NCI-H1105 (cell line): ENCODE measurements at regions not wholly inside any gene's neighbourhood (a gene's known extent, or its start where the extent isn't known, plus 50 kb on each side); places are given as distances from the start of the nearest gene placed in this dataset.
"Not testable (repeated sequence)": the region's sequence is repeated elsewhere in the genome, so short reads cannot be mapped to it uniquely, and the experiment has no call there.

Experiments used
- DNase-seq: peaks from one replicate; lab custom pipeline; 2025; lab: John Stamatoyannopoulos, UW

DNA sequence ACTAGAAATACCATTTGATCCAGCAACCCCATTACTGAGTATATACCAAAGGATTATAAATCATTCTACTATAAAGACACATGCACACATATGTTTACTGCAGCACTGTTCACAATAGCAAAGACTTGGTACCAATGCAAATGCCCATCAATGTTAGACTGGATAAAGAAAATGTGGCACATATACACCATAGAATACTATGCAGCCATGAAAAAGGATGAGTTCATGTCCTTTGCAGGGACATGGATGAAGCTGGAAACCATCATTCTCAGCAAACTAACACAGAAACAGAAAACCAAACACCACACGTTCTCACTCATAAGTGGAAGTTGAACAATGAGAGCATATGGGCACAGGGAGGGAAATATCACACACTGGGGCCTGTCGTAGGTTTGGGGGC lies 106.0 kb downstream of the SPATA18 start:
- not testable (repeated sequence) for DNase-seq

DNA sequence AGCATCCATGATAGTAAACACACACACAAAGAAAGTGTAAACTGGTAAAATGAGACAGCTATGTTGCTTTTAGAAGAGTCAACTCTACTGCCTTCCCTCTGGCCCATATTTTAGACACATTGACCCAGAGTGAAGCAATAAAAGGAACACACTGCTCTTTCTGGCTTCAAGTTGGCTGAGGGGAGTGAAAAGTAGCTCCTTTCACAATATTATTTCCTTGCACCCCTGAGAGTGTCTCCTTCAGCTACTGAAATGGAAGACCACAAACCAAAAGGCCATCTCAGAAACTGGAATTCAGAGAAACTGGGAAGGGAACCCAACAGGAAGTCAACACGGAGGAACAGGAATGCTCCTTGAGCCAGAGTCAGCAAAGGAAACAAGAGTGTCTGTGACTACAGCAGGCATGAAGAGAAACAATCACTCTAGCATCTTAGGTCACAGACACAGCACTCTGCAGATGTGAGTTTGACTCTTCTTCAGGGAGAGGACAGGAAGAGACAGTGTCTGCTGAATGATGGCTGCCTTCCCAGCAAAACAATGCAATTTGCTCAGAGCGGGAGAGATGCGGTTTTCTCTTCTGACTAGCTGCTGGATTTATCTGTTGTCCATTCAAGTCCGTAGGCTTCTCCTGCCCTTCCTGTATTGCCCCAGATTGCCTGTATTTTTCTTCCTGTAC lies 106.7 kb downstream of the SPATA18 start:
- no peak for DNase-seq

DNA sequence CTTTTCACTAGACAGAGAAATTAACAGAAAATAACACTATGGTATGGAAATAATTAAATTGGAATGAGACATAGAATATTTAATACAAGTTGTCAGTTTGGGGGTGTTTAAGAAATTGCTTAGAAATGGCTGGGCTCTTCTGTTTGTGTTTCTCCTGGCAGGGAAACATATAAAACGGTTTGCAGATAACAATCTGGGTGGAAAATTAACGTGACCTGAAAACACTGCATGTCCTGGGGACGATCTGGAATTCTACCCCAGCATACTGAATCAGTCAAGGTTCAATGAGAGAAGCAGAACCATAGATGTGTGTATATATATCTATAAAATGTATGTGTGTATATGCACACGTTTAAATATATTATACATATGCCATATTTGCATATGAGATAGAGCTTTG lies 109.8 kb downstream of the SPATA18 start:
- DNase-seq, result no peak

DNA sequence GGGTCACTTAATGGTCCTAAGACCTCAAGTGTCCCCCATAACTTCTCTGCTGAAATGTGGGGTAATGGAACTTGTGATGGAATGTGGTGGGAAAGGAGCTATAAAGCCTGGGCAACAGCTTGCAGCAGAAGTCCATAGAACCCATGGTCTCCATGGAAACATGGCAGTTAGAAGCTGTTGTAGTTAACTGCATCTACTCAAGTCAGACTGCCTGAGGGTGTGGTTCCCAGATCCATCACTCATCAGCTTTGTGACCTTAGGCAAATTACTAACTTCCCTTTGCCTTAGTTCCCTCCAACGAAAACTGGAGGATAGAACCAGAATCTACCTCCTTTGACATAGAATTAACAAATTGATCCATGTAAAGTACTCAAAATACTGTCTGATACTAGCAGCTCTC lies 113.0 kb downstream of the SPATA18 start:
- no peak for DNase-seq

DNA sequence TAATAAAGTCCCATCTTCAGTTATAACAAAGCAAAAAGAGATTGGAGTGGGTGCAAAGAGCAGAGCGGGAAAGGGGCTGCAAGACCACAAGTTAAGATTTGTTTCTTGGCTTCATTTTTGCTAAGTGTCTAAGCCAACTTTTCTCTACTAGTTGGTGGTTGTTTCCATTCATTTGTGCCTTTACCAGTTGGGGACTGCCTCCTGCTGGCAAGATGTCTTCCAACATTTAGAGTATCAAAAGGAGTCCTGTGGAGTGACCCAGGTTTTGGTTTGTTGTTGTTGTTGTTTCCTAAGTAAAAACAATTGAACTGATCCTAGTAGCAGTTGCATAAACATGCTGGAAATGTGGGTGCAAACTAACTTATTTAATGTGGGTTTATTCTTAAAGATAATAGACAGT lies 121.1 kb downstream of the SPATA18 start:
- DNase-seq, result no peak

DNA sequence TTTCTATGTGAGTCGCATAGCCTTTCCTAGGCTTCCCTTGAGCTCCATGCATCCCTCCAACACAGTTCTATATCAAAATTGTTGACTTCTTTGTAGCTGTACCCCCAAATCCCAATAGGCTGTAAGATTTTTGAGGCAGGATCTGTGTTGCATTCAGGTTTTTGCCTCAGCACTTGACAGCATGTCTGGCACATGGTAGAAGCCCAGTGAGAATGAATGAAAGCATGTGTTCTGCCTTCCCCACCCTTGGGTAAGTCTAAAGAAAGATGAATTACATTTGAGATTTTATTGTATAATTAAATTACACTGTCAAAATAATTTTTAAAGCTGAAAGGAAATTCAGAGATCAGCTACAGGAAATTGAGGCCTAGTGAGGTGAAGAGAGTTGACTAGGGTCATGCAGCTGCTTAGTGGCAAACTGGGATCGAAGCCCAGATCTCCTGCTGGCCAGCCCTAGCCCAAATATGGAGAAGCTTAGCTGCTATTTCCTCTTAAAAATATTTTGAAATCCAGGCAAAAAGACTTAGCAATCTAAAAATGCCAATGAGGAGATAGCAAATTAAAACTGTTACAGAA lies 122.5 kb downstream of the SPATA18 start:
- no peak for DNase-seq

DNA sequence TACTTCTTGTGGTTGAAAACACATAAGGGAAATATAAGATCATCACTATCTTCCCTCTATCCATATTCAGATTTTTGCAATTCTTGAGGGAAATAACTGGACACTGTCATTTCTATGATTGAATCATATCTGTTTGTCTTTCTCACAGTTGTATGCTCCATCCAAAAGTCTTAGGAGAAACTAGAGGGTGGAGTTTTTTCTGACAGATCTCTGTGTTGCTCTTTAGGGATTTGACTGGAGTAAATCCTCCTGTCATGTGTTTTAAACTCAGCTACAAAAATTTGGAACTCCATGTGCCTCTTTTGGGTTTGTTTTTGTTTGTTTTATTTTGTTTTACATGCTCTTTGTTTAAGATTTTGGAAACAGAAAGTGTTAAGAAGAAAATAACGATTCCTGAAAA lies 136.5 kb downstream of the SPATA18 start:
- DNase-seq, result no peak

DNA sequence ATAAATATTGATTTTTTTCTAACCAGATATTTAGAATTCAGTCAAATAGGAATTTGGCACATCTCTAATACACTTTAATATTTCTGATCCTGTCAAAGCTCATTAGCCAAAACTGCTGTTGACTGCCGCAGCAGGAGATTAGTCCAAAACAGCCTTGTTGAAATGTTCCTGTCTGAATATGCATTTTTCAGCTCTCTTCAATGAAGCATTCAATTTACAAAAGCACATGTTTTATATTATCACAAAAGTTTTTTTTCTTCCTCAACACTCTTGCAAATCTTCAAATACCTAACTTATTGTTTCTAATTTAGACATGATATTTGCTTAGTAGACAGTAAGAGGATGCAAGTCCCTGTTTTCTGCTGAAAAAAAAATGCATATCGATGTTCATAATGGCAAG lies 140.9 kb downstream of the SPATA18 start:
- no peak for DNase-seq

DNA sequence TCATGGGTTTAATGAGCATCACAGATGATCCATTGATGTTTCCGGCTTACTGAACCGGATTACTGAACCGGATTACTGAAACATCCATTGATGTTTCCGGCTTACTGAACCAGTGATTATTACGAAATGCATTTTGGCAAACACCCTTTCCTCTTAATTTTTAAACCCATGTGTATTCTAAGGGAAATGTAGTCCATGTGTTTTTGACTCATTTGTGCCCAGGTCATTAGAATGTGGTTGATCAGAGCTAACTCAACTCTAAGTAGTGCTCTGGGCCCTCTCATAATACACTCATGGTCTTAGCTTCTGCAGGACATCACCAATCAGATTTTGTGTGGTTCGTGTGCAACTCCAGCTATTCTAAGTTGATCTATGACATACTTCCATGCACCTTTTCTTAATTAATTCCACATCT lies 141.6 kb downstream of the SPATA18 start:
- DNase-seq, result no peak

DNA sequence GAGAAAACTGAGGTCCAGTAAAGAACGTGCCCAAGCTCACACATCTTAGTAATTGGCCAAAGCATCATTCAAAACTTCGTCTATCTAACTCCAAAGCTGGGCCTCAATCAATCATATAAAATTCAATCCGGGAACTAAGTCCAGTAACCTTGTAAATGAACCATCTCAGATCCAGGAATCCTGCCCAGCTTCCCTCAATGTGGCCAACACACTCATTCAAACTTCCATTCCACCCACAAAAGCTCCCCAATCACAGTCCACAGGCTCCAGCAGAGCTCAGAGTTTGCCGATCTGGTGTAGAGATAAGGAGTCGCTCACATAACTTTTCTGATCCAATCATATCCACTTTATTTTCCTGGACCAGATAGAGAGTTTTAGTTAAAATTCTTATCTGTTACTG lies 144.8 kb downstream of the SPATA18 start:
- no peak for DNase-seq

DNA sequence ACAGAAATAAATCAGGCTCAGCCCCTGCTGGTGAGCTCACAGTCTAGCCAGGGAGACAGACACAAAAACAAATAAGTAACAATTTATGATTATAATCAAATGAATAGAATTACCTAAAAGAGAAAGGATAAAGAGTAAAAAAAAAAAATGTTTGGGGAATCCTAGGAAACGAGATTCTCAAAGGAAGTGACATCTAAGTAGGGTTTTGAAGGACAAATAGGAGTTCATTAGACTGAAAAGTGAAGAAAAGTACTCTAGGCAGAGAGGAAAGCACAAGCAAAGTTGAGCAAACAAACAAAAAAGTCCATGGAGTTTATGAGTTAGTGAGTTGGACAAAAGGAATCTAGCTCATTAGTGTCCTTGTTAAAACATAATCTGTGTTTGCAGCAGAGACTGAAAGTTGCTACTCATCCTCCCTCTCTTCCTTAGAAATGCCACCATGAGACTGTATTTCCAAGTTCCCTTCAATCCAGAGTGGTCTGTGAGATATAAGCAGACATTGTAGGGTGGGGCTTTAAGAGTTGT lies 145.6 kb downstream of the SPATA18 start:
- DNase-seq, result no peak

DNA sequence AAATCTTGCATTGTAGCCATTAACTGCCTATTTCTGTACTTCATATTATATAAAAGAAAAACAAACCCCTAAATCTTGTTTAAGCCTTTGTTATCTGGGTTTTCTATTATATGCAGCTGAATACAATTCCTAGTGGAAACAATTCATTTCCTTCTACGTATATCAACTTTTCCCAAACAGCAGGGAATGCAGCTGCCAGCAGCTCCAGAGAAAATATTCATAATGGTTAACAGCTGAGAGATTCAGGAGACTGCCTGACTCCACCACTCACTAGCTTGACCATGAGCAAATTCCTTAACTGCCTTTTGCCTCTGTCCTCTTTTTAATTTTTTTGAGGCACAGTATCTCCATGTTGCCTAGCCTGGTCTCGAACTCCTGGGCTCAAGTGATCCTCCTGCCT lies 146.2 kb downstream of the SPATA18 start:
- DNase-seq, result no peak

DNA sequence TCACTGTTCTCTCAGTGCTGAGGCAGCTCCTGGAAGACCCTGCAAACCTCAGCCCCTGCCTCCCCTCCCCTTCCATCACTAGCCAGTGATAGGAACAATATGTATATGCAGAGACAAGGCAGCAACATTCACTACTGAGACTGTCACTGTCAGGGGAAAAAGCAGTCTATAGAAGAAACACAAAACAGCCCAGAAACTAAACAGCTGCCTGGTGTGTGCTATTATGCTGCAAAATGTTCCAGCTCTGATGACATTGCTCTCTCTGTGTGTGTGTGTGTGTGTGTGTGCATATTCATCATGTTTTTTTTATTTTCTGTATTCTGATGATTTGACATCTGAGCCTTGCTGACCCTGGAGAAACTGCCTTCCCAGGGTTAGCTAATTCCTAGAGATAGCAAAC lies 147.2 kb downstream of the SPATA18 start:
- no peak for DNase-seq

DNA sequence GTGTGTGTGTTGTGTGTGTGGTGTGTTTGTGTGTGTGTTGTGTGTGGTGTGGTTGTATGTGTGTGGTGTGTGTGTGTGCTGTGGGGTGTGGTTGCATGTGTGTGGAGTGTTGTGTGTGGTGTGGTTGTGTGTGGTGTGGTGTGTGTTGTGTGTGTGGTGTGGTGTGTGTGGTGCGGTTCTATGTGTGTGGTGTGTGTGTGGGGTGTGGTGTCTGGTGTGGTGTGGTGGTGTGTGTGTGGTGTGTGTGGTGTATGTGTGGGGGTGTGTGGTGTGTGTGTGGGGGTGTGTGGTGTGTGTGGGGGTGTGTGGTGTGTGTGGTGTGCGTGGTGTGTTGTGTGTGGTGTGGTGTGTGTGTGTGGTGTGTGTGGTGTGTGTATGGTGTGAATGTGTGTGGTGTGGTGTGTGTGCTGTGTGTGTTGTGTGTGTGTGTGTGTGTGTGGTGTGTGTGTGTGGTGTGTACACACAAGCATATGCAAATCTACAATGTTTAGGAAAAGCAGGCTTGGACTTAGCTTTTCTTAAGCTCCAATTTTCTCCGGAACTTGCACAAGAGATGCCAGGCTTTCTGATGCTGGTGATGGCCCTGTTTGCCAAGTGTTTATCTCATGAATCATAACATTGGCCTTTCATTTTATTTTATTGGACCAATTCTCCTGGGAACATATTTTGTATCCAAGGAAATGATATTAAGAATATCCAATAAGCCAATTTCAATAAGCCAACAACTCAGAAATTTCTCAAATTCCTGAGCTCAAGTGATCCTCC lies 148.7 kb downstream of the SPATA18 start:
- DNase-seq, result no peak

DNA sequence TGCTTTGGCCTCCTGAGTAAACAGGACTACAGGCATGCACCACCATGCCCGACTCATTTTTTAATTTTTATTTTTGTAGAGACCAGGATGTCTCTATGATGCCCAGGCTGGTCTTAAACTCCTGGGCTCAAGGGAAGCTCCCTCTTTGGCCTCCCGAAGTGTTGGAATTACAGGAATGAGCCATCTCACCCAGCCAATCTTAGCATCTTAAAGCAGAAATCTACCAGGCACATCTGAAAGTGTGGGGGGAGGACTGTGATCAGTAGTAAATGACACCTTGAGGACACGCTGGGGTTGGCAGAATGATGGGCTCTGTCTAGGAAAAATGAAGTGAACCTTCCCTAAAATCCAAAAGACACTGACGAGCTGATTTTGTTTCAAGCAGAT lies 149.2 kb downstream of the SPATA18 start:
- DNase-seq, result no peak

DNA sequence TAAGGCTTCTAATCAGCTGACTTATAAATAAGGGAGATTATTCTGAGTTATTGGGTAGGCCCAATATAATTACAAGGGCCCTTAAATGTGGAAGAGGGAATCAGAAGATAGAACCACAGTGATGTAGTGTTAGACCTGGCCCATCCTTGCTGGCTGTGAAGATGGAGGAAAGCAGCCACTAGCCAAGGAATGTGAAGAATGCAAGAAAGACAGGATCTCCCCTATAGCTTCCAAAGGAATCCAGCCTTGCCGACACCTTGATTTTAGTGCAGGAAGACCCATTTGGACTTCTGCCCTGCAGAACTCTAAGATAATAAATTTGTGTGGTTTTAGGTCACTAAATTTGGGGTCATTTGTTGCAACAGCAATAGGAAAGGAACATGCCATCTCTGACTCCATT lies 150.6 kb downstream of the SPATA18 start:
- DNase-seq, result no peak

DNA sequence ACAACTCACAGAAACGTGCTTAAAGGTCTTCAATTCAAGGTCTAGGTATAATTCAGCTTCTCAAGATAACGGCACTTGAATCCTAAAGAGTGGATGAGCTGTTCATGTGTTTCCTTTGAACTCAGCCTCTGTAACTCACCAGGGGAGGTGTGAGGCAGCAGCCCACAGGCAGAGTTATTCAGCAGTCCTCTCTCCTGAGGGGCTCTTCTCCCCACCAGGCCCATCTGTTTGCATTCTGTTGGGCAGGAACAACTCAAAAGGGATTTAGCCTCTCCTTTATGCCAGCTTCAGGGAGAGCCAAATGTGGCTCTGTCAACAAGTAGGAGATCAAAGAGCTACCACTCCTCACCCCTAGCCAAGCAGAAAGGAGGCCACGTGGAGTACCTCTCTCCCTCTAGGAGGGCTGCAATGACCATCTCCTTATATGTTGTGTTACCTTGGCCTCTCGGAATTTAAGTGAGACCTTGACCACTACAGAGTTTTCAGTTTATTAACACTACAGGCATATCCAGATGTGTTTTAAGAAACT lies 151.2 kb downstream of the SPATA18 start:
- DNase-seq, result no peak

DNA sequence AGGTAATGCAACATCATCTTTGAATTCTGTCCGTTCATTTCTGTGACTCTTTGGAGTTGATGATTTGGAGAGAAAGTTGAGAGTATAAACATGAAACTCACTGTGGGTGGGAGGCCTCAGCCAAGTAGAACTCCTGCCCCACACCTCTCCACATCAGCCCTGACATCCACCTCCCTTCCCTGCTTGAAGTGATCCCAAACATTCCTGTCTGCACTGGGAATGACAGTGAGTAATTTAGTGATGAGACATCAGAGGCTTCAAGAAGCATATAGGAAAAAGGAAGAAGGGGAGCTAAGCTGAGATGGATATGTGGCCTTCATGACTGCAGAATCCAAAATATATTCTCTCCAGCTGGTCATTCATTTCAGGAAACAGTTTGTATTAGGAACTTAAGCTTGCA lies 151.8 kb downstream of the SPATA18 start:
- no peak for DNase-seq

DNA sequence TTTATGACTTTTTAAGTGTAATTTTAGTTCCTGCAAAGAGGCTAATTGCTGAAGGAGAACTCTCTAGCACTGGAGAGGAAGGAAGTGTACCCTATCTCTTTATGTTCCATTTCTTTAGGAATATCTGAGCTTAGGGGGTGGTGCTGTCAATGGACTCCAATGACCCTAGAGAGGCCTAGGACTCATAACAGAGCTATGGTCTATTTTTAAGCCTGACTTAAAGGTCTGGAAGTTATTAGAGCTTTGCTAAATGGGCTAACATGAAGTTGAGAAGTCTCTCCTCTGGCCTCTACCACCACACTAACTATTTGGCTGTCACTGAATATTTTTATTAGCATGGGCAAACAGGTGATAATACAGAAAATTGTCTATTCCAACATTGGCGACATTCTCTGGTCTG lies 152.2 kb downstream of the SPATA18 start:
- no peak for DNase-seq

DNA sequence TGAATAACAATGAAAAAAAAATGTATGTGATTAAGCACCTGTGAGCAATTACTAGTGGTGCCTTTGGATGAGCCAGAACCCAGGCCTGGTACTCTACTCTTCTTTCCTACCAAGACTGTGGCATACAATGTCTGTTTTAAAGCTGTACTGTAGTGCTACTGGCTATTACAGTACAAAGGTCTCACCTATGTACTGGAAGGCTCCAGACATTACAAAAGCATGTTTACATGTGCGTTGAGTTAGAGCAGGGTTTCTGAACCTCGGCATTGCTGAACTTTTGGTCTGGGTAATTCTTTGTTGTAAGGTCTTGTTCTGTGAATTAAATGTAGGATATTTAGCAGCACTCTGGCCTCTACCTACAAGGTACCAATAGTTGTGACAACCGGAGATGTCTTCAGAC lies 153.8 kb downstream of the SPATA18 start:
- no peak for DNase-seq

DNA sequence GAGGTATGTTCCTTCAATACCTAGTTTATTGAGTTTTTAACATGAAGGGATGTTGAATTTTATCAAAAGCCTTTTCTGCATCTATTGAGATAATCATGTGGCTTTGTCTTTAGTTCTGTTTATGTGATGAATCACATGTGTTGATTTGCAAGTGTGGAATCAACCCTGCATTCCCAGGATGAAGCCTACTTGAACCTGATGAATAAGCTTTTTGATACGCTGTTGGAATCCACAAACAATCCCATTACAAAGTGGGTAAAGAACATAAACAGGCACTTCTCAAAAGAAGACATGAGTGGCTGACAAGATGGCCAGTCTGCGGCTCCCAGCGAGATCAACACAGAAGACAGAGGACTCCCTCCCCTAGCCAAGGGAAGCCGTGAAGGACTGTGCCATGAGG lies 156.0 kb downstream of the SPATA18 start:
- not testable (repeated sequence) for DNase-seq

DNA sequence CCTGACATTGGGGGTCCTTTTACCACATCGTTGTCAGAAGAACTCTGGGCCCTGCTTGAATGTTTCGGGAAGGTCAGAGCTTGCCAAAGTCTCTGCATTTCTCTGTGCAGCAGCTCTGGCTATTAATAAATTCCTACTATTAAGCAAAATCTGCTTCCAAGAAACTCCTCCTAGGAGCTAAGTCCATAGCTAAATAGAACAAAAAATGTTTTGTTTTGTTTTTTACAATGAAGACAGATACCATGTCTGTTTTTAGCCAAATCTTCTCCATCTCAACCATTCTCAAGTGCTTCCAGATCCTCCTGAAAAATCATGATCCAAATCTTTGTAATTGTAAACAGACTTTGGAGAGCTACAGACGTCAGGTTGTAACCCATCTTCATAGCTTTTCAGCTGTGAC lies 161.6 kb downstream of the SPATA18 start:
- DNase-seq, result no peak

DNA sequence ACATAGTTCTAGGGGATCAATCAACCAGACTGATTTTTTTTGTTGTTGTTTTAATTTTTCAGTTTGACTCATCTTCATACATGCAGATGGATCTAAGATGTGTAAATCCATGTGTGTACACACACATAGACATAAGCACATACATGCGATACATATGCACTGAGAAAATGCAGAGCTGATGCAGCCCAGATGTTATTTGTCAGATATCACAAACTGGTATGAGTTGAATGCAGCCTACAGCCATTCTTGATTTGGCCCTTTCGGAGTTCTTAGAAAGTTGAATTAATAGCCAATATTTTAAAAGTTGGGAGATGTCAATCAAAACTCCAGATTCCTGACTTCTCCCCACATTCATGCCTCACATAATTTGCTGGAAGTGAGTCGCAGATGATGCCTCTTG lies 180.4 kb downstream of the SPATA18 start:
- no peak for DNase-seq
